ENCODE measurements at regions not wholly inside any gene's neighbourhood (a gene's known extent, or its start where the extent isn't known, plus 50 kb on each side); places are given as distances from the start of the nearest gene placed in this dataset.

- TF ChIP-seq, protein P1, sequence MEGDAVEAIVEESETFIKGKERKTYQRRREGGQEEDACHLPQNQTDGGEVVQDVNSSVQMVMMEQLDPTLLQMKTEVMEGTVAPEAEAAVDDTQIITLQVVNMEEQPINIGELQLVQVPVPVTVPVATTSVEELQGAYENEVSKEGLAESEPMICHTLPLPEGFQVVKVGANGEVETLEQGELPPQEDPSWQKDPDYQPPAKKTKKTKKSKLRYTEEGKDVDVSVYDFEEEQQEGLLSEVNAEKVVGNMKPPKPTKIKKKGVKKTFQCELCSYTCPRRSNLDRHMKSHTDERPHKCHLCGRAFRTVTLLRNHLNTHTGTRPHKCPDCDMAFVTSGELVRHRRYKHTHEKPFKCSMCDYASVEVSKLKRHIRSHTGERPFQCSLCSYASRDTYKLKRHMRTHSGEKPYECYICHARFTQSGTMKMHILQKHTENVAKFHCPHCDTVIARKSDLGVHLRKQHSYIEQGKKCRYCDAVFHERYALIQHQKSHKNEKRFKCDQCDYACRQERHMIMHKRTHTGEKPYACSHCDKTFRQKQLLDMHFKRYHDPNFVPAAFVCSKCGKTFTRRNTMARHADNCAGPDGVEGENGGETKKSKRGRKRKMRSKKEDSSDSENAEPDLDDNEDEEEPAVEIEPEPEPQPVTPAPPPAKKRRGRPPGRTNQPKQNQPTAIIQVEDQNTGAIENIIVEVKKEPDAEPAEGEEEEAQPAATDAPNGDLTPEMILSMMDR (IDR thresholded peaks at IDR 0.05 in 8 of 11, conservative IDR thresholded peaks at IDR 0.05 in 3 of 11) = no peak
- TF ChIP-seq POLR2A (IDR thresholded peaks at IDR 0.05) = no peak
These were observed 95.6 kb upstream of the FOXP4 start for GRCh38 chr6:41450581-41450980.

Measured in spleen (tissue), 7 donors.